Panc1 (cell line): ENCODE measurements at regions not wholly inside any gene's neighbourhood (a gene's known extent, or its start where the extent isn't known, plus 50 kb on each side); places are given as distances from the start of the nearest gene placed in this dataset.

Experiments
- ATAC-seq: fragments of 200-7000 bp; cut with Tn5 transposase; 2 replicates; pipeline ENCODE4 v1.9.1; 2020; ENCODE audit warnings: mild to moderate bottlenecking, moderate library complexity
- BruUV-seq: library from RNA; stranded (reverse); fragments of 400-500 nt; replicated peaks from 2 replicates; lab custom pipeline; 2021; lab: Mats Ljungman, UMichigan
- CTCF ChIA-PET: fragments of 300-600 bp; sonication (Branson Sonifier 250); formaldehyde crosslinking; loops from one replicate; lab custom pipeline; 2022; ENCODE audit warnings: antibody characterized with exemption; lab: Charles Lee
- POLR2A ChIA-PET: fragments of 300-600 bp; sonication (Branson Sonifier 250); formaldehyde crosslinking; loops from one replicate; lab custom pipeline; 2022; ENCODE audit warnings: antibody characterized with exemption; lab: Charles Lee
- DNase-seq: peaks from one replicate; pipeline ENCODE4 v3.0.0-alpha.2; 2010; ENCODE audit warnings: low read depth, low spot score
- H3K27ac ChIP-seq: 2 replicates; pipeline ENCODE4 v1.5.1; 2011; ENCODE audit warnings: mild to moderate bottlenecking, low read length, inconsistent platforms
- H3K27me3 ChIP-seq: fragments of 200-500 bp; sonication (Bioruptor generic); 2 replicates; pipeline ENCODE4 v1.6.0; 2014; ENCODE audit warnings: low read length, inconsistent platforms; ENCODE audit not compliant: control insufficient read depth, insufficient read depth
- H3K36me3 ChIP-seq: fragments of 200-500 bp; sonication (Bioruptor generic); 2 replicates; pipeline ENCODE4 v1.5.1; 2014; ENCODE audit warnings: inconsistent platforms, mild to moderate bottlenecking, low read length, moderate library complexity; ENCODE audit not compliant: control insufficient read depth, insufficient read depth
- H3K4me1 ChIP-seq: 2 replicates; pipeline ENCODE4 v1.5.1; 2011; ENCODE audit warnings: inconsistent platforms, mild to moderate bottlenecking, low read length, moderate library complexity; ENCODE audit not compliant: control insufficient read depth, insufficient read depth
- H3K4me3 ChIP-seq, 2 experiments: 2 replicates each; pipeline ENCODE4 v1.5.1; 2011 to 2012; ENCODE audit warnings: low read depth in 2 of 2, low read length in 2 of 2, mild to moderate bottlenecking in 2 of 2, inconsistent platforms in 1 of 2, moderate library complexity in 1 of 2
- H3K9me3 ChIP-seq: fragments of 200-500 bp; sonication (Bioruptor generic); 2 replicates; pipeline ENCODE4 v1.5.1; 2014; ENCODE audit warnings: low read depth, mild to moderate bottlenecking, inconsistent platforms, low read length, moderate library complexity; ENCODE audit not compliant: control insufficient read depth, insufficient read depth
- POLR2AphosphoS5 ChIP-seq: IDR thresholded peaks from 2 replicates; pipeline ENCODE4 v1.6.1; 2012; ENCODE audit warnings: mild to moderate bottlenecking, low read depth, low read length, moderate library complexity
- SIN3A ChIP-seq: IDR thresholded peaks from 2 replicates; pipeline ENCODE4 v1.6.1; 2012; ENCODE audit warnings: low read depth, mild to moderate bottlenecking, low read length, moderate library complexity, borderline replicate concordance; ENCODE audit not compliant: insufficient read depth
- TCF7L2 ChIP-seq: IDR thresholded peaks from 2 replicates; pipeline ENCODE4 v1.6.1; 2011; ENCODE audit warnings: mild to moderate bottlenecking, low read depth, low read length, inconsistent platforms
- in situ Hi-C: cut with HindIII; loops from 2 replicates; pipeline ENCODE4 v1.10.0; 2016; ENCODE audit warnings: low sequenced_read_pairs, low pct_unique_long_range_greater_than_20kb
- intact Hi-C: fragments of 100-400 bp; cut with micrococcal nuclease; formaldehyde crosslinking; loops from one replicate; pipeline ENCODE4 v1.10.0; 2022; ENCODE audit not compliant: unreplicated experiment
- TF ChIP-seq, protein P1 (sequence below), 2 experiments: IDR thresholded peaks; 2 replicates each; pipeline ENCODE4 v1.6.1; 2011 to 2012; ENCODE audit warnings: low read depth in 2 of 2, control low read depth in 1 of 2, low read length in 1 of 2, mild to moderate bottlenecking in 1 of 2, moderate library complexity in 1 of 2; ENCODE audit not compliant: insufficient read depth in 1 of 2
- TF ChIP-seq, protein P2 (sequence below): fragments of 450-650 bp; IDR thresholded peaks from 2 replicates; pipeline ENCODE4 v1.5.1; 2017; ENCODE audit warnings: mild to moderate bottlenecking

DNA sequence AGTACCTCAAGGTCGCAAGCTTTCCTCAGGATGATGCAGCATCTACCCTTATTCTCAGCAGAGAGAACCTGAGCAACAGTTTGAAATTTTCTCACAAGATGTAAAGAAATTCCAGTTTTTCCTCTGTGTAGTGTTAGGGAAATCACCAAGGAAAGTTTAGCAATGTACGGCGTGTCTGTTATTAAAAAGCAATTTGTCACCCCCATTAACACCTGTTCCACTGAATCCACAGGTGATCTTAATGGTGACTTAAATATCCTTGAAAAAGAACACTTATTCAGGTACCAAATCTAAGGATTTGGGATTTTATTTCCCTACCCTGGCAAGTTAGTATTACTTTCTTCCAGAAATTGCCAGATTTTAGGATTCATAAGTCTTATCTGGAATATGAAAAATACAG is 77.9 kb upstream of the ATP10B start:
- DNase-seq (no peak), ATAC-seq (no peak)
- TF ChIP-seq, protein P1, sequence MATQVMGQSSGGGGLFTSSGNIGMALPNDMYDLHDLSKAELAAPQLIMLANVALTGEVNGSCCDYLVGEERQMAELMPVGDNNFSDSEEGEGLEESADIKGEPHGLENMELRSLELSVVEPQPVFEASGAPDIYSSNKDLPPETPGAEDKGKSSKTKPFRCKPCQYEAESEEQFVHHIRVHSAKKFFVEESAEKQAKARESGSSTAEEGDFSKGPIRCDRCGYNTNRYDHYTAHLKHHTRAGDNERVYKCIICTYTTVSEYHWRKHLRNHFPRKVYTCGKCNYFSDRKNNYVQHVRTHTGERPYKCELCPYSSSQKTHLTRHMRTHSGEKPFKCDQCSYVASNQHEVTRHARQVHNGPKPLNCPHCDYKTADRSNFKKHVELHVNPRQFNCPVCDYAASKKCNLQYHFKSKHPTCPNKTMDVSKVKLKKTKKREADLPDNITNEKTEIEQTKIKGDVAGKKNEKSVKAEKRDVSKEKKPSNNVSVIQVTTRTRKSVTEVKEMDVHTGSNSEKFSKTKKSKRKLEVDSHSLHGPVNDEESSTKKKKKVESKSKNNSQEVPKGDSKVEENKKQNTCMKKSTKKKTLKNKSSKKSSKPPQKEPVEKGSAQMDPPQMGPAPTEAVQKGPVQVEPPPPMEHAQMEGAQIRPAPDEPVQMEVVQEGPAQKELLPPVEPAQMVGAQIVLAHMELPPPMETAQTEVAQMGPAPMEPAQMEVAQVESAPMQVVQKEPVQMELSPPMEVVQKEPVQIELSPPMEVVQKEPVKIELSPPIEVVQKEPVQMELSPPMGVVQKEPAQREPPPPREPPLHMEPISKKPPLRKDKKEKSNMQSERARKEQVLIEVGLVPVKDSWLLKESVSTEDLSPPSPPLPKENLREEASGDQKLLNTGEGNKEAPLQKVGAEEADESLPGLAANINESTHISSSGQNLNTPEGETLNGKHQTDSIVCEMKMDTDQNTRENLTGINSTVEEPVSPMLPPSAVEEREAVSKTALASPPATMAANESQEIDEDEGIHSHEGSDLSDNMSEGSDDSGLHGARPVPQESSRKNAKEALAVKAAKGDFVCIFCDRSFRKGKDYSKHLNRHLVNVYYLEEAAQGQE (IDR thresholded peaks at IDR 0.05; ENCODE audit: insufficient read depth in 1 of 2, low read depth in 2 of 2, low read length in 1 of 2) = no peak
- TF ChIP-seq POLR2AphosphoS5 (no peak), TCF7L2 (no peak)
- TF ChIP-seq, protein P2, sequence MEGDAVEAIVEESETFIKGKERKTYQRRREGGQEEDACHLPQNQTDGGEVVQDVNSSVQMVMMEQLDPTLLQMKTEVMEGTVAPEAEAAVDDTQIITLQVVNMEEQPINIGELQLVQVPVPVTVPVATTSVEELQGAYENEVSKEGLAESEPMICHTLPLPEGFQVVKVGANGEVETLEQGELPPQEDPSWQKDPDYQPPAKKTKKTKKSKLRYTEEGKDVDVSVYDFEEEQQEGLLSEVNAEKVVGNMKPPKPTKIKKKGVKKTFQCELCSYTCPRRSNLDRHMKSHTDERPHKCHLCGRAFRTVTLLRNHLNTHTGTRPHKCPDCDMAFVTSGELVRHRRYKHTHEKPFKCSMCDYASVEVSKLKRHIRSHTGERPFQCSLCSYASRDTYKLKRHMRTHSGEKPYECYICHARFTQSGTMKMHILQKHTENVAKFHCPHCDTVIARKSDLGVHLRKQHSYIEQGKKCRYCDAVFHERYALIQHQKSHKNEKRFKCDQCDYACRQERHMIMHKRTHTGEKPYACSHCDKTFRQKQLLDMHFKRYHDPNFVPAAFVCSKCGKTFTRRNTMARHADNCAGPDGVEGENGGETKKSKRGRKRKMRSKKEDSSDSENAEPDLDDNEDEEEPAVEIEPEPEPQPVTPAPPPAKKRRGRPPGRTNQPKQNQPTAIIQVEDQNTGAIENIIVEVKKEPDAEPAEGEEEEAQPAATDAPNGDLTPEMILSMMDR = no peak
- Histone ChIP-seq H3K4me1 (no peaks in the 10 kb centered on the region), H3K36me3 (no peaks in the 10 kb centered on the region), H3K27ac (no peak overlapping the region), H3K4me3 (no peak overlapping the region), H3K27me3 (no peaks in the 10 kb centered on the region), H3K9me3 (no peaks in the 10 kb centered on the region)
- no TSS peak for BruUV-seq
- ChIA-PET POLR2A (no interaction called here), CTCF (no interaction called here)
- in situ Hi-C loops = no loop called here
- intact Hi-C loops = no loop called here

DNA sequence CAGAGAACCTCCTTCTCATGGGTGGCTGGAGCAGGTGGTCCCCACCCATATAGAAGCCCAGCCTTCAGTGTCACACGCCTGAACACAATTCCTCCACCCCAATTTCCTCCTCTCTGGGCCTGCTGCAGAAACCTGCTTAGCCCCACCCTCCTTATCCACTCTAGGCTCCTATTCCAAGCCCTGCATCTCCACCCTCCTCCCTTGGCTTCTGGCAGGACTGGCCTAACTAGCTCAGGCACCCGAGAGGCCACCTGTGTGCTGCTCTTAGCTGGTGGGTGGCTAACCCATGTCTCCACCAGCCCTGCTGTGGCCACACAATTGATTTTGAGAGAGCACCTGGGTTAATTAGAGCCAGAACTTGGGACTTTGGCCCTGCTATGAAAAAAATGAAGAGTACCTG is 77.3 kb upstream of the ATP10B start:
- Histone ChIP-seq H3K27me3 (no peaks in the 10 kb centered on the region), H3K4me1 (no peaks in the 10 kb centered on the region), H3K9me3 (no peaks in the 10 kb centered on the region), H3K27ac (no peak overlapping the region), H3K36me3 (no peaks in the 10 kb centered on the region), H3K4me3 (no peak overlapping the region)
- TF ChIP-seq SIN3A (no peak), POLR2AphosphoS5 (no peak), TCF7L2 (no peak)
- TF ChIP-seq, protein P2 = no peak
- TF ChIP-seq, protein P1 (IDR thresholded peaks at IDR 0.05; ENCODE audit: insufficient read depth in 1 of 2, low read depth in 2 of 2, low read length in 1 of 2) = no peak
- DNase-seq (no peak), ATAC-seq (no peak)
- in situ Hi-C loops = no loop called here
- intact Hi-C loops = no loop called here
- CTCF ChIA-PET = no interaction called here
- POLR2A ChIA-PET = no interaction called here
- no TSS peak for BruUV-seq
